ENCODE measurements at regions not wholly inside any gene's neighbourhood (a gene's known extent, or its start where the extent isn't known, plus 50 kb on each side); places are given as distances from the start of the nearest gene placed in this dataset.

DNA sequence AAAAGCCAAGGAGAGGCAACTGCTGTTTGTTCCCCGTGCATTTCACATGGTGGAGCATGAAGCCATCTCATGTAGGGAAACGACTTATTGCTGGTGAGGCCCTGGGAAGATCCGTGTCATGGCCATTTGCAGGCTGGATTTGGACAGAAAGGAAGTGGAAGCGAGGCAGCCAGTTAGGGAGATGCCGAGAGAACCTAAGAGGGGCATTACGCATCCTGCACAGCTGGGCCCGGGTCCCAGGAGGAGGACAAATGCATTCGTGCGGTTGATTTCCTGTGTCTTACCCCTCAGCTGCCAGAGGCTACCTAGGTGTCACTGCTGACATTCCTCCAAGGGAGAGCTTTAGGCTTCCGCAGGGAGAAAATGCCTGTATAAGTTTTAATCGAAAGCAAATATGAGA lies 316.2 kb upstream of the CDYL start:
- intact Hi-C loops (cut with DNase I): no loop called here
- Histone ChIP-seq H3K27me3 (no peaks in the 10 kb centered on the region), H3K4me1 (peaks cover 15 to 32% (median 28%) of the 10 kb centered on the region in 4 donors), H3K27ac (replicated peaks in 1 of 4) (peak overlapping the region; percentile 51 to 78 (median 75)), H3K4me3 (no peak overlapping the region), H3K9me3 (no peaks in the 10 kb centered on the region), H3K36me3 (no peaks in the 10 kb centered on the region)
- peak; percentile 83 for DNase-seq (ENCODE audit: extremely low spot score)
- WGBS: 84% methylated on average over 11 of the region's 11 CpGs
- TF ChIP-seq POLR2AphosphoS5 (IDR thresholded peaks at IDR 0.05): no peak
- no peak for TF ChIP-seq POLR2A (IDR thresholded peaks at IDR 0.05; ENCODE audit: low read depth)
- no peak for TF ChIP-seq EP300 (IDR thresholded peaks at IDR 0.05)

DNA sequence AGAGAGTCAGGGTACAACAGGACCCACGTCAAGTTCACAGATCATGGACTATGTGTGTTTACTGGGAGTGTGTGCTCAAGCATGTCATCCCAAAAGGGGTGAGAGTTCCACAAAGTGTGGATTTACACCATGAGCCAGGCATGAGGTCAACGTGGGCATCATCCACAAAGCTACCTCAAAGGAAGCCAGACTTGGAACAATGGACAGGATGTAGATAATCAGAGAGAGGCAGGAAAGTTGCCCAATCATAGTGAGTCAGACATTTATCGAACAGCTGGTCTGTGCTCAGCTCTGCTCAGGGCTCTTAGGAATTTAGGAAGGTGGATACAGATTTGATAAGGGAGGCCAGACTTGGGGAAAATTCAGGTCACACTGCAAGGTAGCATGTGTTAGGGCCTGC lies 317.2 kb upstream of the CDYL start:
- intact Hi-C loops (cut with DNase I): no loop called here
- DNase-seq (ENCODE audit: extremely low spot score): peak; percentile 84
- TF ChIP-seq POLR2AphosphoS5 (IDR thresholded peaks at IDR 0.05) (peak in 1 of 2 donors; percentile 47), CTCF (IDR thresholded peaks at IDR 0.05) (no peak)
- Histone ChIP-seq H3K4me3 (no peak overlapping the region), H3K27ac (replicated peaks in 1 of 4) (peak overlapping the region; percentile 51 to 78 (median 75)), H3K27me3 (no peaks in the 10 kb centered on the region), H3K9me3 (no peaks in the 10 kb centered on the region), H3K36me3 (no peaks in the 10 kb centered on the region), H3K4me1 (peaks cover 15 to 32% (median 28%) of the 10 kb centered on the region in 4 donors)
- WGBS: 60% methylated on average over 3 of the region's 3 CpGs

DNA sequence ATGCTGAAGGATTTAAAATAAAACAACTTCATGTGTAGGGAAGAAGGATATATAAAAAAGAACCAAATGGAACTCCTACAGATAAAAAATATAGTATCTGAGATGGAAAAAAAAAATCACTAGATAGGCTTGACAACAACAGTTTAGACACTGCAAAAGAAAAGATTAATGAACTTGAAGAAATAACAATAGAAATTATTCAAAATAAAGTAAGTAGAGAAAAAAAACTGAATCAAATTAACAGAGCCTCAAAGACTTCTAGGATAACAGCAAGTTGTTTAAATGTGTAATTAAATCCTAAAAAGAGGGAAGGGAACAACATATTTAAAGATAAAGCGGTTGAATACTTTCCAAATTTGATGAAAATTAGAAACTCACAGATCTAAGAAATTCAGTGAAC lies 316.3 kb upstream of the ECI2 start:
- intact Hi-C loops (cut with DNase I): no loop called here
- Histone ChIP-seq H3K36me3 (no peaks in the 10 kb centered on the region), H3K4me1 (peaks cover 0 to 4% (median 0%) of the 10 kb centered on the region in 4 donors), H3K4me3 (no peak overlapping the region), H3K27me3 (no peaks in the 10 kb centered on the region), H3K9me3 (peaks cover 0 to 8% (median 6%) of the 10 kb centered on the region in 4 donors), H3K27ac (replicated peaks in 1 of 4) (no peak overlapping the region)
- 67% methylated on average over 1 of the region's 1 CpG for WGBS
- no peak for DNase-seq (ENCODE audit: extremely low spot score)
- no peak for TF ChIP-seq POLR2A (IDR thresholded peaks at IDR 0.05; ENCODE audit: low read depth)
- no peak for TF ChIP-seq EP300 (IDR thresholded peaks at IDR 0.05)
- TF ChIP-seq CTCF (IDR thresholded peaks at IDR 0.05): no peak
- TF ChIP-seq POLR2AphosphoS5 (IDR thresholded peaks at IDR 0.05): no peak

DNA sequence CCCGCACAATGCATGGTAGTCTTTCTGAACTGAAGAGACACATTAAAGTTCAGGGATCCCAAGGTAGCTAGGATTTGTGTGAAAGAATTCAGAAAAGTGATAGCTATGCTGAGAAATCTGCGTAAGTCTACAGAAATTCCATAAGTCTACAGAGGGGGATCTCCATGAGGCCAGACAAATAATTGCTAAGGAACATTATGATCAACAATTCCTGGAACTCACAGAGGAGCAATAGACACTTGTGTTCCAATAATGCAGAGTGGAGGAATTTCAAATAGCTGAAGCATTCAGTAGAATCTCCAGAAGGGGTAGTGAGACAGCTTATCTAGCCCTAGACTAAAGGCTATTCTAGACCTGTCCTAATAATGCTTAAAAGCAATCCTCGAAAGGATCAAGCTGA lies 315.7 kb upstream of the ECI2 start:
- 86% methylated on average over 3 of the region's 3 CpGs for WGBS
- intact Hi-C loops (cut with DNase I): no loop called here

DNA sequence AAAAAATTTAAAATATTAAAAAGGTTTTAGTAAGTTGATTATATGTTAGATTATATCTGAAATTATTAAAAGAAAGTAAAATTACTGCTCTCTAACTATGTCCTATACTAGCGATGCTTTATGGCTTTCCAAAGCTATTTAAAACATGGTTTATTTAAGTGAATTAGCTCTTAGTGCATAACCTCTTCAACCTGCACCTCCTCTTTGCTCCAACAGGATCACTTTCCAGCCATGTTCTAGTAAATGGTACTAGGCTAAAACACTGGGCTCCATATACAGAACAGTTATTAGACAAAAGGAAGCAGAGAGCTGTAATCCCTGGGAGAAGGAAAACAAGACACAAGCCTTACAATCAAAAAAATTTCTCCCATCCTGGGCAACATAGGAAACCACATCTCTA lies 314.9 kb upstream of the ECI2 start:
- DNase-seq (ENCODE audit: extremely low spot score): no peak
- TF ChIP-seq CTCF (IDR thresholded peaks at IDR 0.05) (no peak), POLR2A (IDR thresholded peaks at IDR 0.05; ENCODE audit: low read depth) (no peak), EP300 (IDR thresholded peaks at IDR 0.05) (no peak), POLR2AphosphoS5 (IDR thresholded peaks at IDR 0.05) (no peak)
- no peak overlapping the region for H3K27ac ChIP-seq (replicated peaks in 1 of 4)
- H3K27me3 ChIP-seq: no peaks in the 10 kb centered on the region
- intact Hi-C loops (cut with DNase I): no loop called here
- peaks cover 0 to 8% (median 6%) of the 10 kb centered on the region in 4 donors for H3K9me3 ChIP-seq
- H3K4me3 ChIP-seq: no peak overlapping the region
- no peaks in the 10 kb centered on the region for H3K36me3 ChIP-seq
- 88% methylated on average over 1 of the region's 1 CpG for WGBS
- peaks cover 0 to 4% (median 0%) of the 10 kb centered on the region in 4 donors for H3K4me1 ChIP-seq

More for the DNA sequence above, 315.7 kb upstream of the ECI2 start:
- Histone ChIP-seq H3K4me3 (no peak overlapping the region), H3K27me3 (no peaks in the 10 kb centered on the region), H3K9me3 (peaks cover 0 to 8% (median 6%) of the 10 kb centered on the region in 4 donors), H3K36me3 (no peaks in the 10 kb centered on the region), H3K4me1 (peaks cover 0 to 4% (median 0%) of the 10 kb centered on the region in 4 donors), H3K27ac (replicated peaks in 1 of 4) (no peak overlapping the region)
- TF ChIP-seq EP300 (IDR thresholded peaks at IDR 0.05) (no peak), POLR2A (IDR thresholded peaks at IDR 0.05; ENCODE audit: low read depth) (no peak), CTCF (IDR thresholded peaks at IDR 0.05) (no peak), POLR2AphosphoS5 (IDR thresholded peaks at IDR 0.05) (no peak)
- peak; percentile 17 for DNase-seq (ENCODE audit: extremely low spot score)
